B cell (primary cell): ENCODE measurements at regions not wholly inside any gene's neighbourhood (a gene's known extent, or its start where the extent isn't known, plus 50 kb on each side); places are given as distances from the start of the nearest gene placed in this dataset.

Experiments
- ATAC-seq: fragments of 200-7000 bp; cut with Tn5 transposase; one replicate; pipeline ENCODE4 v1.10.0; 2021; ENCODE audit warnings: low read depth, mild to moderate bottlenecking, moderate number of reproducible peaks, moderate library complexity
- CTCF ChIA-PET: fragments of 350-600 bp; sonication (Branson Sonifier 250); formaldehyde crosslinking; loops from one replicate; lab custom pipeline; 2021; ENCODE audit warnings: antibody characterized with exemption, inconsistent platforms; lab: Charles Lee
- POLR2A ChIA-PET: fragments of 350-600 bp; sonication (Branson Sonifier 250); formaldehyde crosslinking; loops from one replicate; lab custom pipeline; 2021; ENCODE audit warnings: antibody characterized with exemption; lab: Charles Lee
- DNase-seq: peaks from one replicate; pipeline ENCODE4 v3.0.0; 2013
- H2AFZ ChIP-seq: 2 replicates; pipeline ENCODE4 v1.6.1; 2012; ENCODE audit warnings: mild to moderate bottlenecking, low read depth, low read length; ENCODE audit not compliant: insufficient read depth, poor library complexity, severe bottlenecking
- H3K27ac ChIP-seq, 2 donors: 1 replicate in 1 of 2; 2 replicates in 1 of 2; pipeline ENCODE4 v1.5.1; 2012 to 2013; ENCODE audit warnings: low read length in 2 of 2, mild to moderate bottlenecking in 2 of 2, moderate library complexity in 1 of 2
- H3K27me3 ChIP-seq, 4 experiments: fragments of 200-600 bp in 1 of 4; sonication (generic) in 1 of 4; replicated peaks in 1 of 4; 1 replicate in 2 of 4; 2 replicates in 2 of 4; pipeline versions ENCODE4 v1.6.1 to v1.7.0; 2013 to 2016; ENCODE audit warnings: low read length in 3 of 4, mild to moderate bottlenecking in 2 of 4, mixed read lengths in 1 of 4, moderate library complexity in 1 of 4; ENCODE audit not compliant: insufficient read depth in 4 of 4, control insufficient read depth in 3 of 4; ENCODE audit errors: control extremely low read depth in 1 of 4
- H3K36me3 ChIP-seq, 2 experiments: replicated peaks in 1 of 2; 1 replicate in 1 of 2; 2 replicates in 1 of 2; pipeline versions ENCODE4 v1.6.1 to v1.7.1; 2013; ENCODE audit warnings: low read length in 1 of 2; ENCODE audit not compliant: insufficient read depth in 2 of 2, control insufficient read depth in 1 of 2; ENCODE audit errors: control extremely low read depth in 1 of 2, extremely low read depth in 1 of 2
- H3K4me1 ChIP-seq, 2 donors: fragments of 200-600 bp in 1 of 2; sonication (generic) in 1 of 2; 1 replicate in 1 of 2; 2 replicates in 1 of 2; pipeline versions ENCODE4 v1.5.1 to v1.6.1; 2013 to 2017; ENCODE audit warnings: low read length in 2 of 2; ENCODE audit not compliant: control insufficient read depth in 2 of 2, insufficient read depth in 2 of 2
- H3K4me2 ChIP-seq: replicated peaks from 2 replicates; pipeline ENCODE3; 2012; ENCODE audit warnings: mild to moderate bottlenecking, low read depth, low read length; ENCODE audit not compliant: poor library complexity, severe bottlenecking
- H3K4me3 ChIP-seq, 5 experiments: fragments of 200-600 bp in 1 of 5; sonication (generic) in 1 of 5; 1 replicate in 3 of 5; 2 replicates in 2 of 5; pipeline versions ENCODE4 v1.5.1 to v1.7.0; 2011 to 2016; ENCODE audit warnings: low read length in 4 of 5, mild to moderate bottlenecking in 4 of 5, low read depth in 2 of 5, control low read depth in 1 of 5, moderate library complexity in 1 of 5; ENCODE audit not compliant: insufficient read depth in 1 of 5; ENCODE audit errors: control extremely low read depth in 1 of 5, extremely low read depth in 1 of 5
- H3K79me2 ChIP-seq: fragments of 200-600 bp; sonication (generic); one replicate; pipeline ENCODE4 v1.6.0; 2016; ENCODE audit warnings: low read length; ENCODE audit not compliant: control insufficient read depth, insufficient read depth
- H3K9ac ChIP-seq: fragments of 200-600 bp; sonication (generic); 2 replicates; pipeline ENCODE4 v1.6.1; 2017; ENCODE audit warnings: mild to moderate bottlenecking, low read length, moderate library complexity
- H3K9me3 ChIP-seq, 3 donors: one replicate each; pipeline versions ENCODE4 v1.6.1 to v1.7.1; 2013; ENCODE audit warnings: low read length in 2 of 3; ENCODE audit not compliant: control insufficient read depth in 2 of 3, insufficient read depth in 1 of 3; ENCODE audit errors: control extremely low read depth in 1 of 3
- H4K20me1 ChIP-seq: 2 replicates; pipeline ENCODE4 v1.6.0; 2012; ENCODE audit warnings: mild to moderate bottlenecking, low read length; ENCODE audit not compliant: insufficient read depth, control insufficient read depth, poor library complexity, severe bottlenecking
- H3K27ac Mint-ChIP-seq: one replicate; pipeline ENCODE4 v1.8.0; 2021; ENCODE audit warnings: mixed read lengths
- H3K27me3 Mint-ChIP-seq: one replicate; pipeline ENCODE4 v1.8.0; 2021; ENCODE audit warnings: mixed read lengths
- H3K4me1 Mint-ChIP-seq: one replicate; pipeline ENCODE4 v1.8.0; 2021; ENCODE audit warnings: mixed read lengths
- H3K4me3 Mint-ChIP-seq: one replicate; pipeline ENCODE4 v1.8.0; 2021; ENCODE audit warnings: mixed read lengths
- H3K9me3 Mint-ChIP-seq: one replicate; pipeline ENCODE4 v1.8.0; 2022; ENCODE audit warnings: mixed read lengths; ENCODE audit not compliant: insufficient read depth
- CTCF ChIP-seq: fragments of 200-600 bp; IDR thresholded peaks from one replicate; pipeline ENCODE4 v1.8.0; 2022; ENCODE audit warnings: antibody characterized with exemption, mild to moderate bottlenecking
- EZH2 ChIP-seq: IDR thresholded peaks from 2 replicates; pipeline ENCODE4 v1.6.1; 2012; ENCODE audit warnings: borderline replicate concordance, low read depth, mild to moderate bottlenecking, moderate library complexity, low read length; ENCODE audit not compliant: insufficient read depth, poor library complexity, severe bottlenecking
- WGBS: methylation state at CpG from one replicate; pipeline ENCODE4 v1.1.5; 2013; ENCODE audit warnings: missing lambda C conversion rate; ENCODE audit not compliant: insufficient coverage; 5-methylcytosine and 5-hydroxymethylcytosine counted together
- intact Hi-C: fragments of 100-400 bp; cut with micrococcal nuclease; formaldehyde crosslinking; loops from one replicate; pipeline ENCODE4 v1.10.0; 2022

GRCh38 chr14:35223927-35224326 is 68.3 kb upstream of the PSMA6 start:
- H3K4me3 ChIP-seq = no peak overlapping the region
- CTCF ChIA-PET = interaction anchor here (0.7 to 14.0 kb wide), 4 partner anchors 9 to 463 kb away, joined by 3 to 302 read pairs (median 4); partner anchors contain the start of gene NFKBIA
- Mint-ChIP-seq H3K27ac (no peak overlapping the region), H3K4me1 (no peaks in the 10 kb centered on the region), H3K9me3 (no peaks in the 10 kb centered on the region), H3K27me3 (no peaks in the 10 kb centered on the region), H3K4me3 (no peak overlapping the region)
- no peaks in the 10 kb centered on the region for H3K4me1 ChIP-seq
- H3K27me3 ChIP-seq = no peaks in the 10 kb centered on the region
- no peaks in the 10 kb centered on the region for H3K9me3 ChIP-seq
- ATAC-seq (no peak), DNase-seq (no peak)
- TF ChIP-seq CTCF = no peak
- no peak for TF ChIP-seq EZH2
- intact Hi-C loops = no loop called here
- no peaks in the 10 kb centered on the region for H3K79me2 ChIP-seq
- no peak overlapping the region for H3K9ac ChIP-seq
- no peaks in the 10 kb centered on the region for H4K20me1 ChIP-seq
- H2AFZ ChIP-seq = no peak overlapping the region
- POLR2A ChIA-PET = interaction anchor here (0.5 kb wide), 1 partner anchor 213 kb away, joined by 3 read pairs; no protein-coding TSS in a partner anchor
- no peaks in the 10 kb centered on the region for H3K36me3 ChIP-seq
- H3K27ac ChIP-seq = no peak overlapping the region
- no peak overlapping the region for H3K4me2 ChIP-seq

- Mint-ChIP-seq H3K27ac (no peak overlapping the region), H3K27me3 (no peaks in the 10 kb centered on the region), H3K4me3 (no peak overlapping the region), H3K4me1 (no peaks in the 10 kb centered on the region), H3K9me3 (no peaks in the 10 kb centered on the region)
- DNase-seq = no peak
- no peak for ATAC-seq
- WGBS = no CpG with 5 or more reads among the region's 2 CpGs
- no peak overlapping the region for H2AFZ ChIP-seq
- POLR2A ChIA-PET = interaction anchor here (0.5 kb wide), 1 partner anchor 213 kb away, joined by 3 read pairs; no protein-coding TSS in a partner anchor
- CTCF ChIA-PET = interaction anchor here (0.8 to 14.0 kb wide), 3 partner anchors 9 to 187 kb away, joined by 3 to 302 read pairs (median 4); partner anchors contain the start of gene NFKBIA
- H3K79me2 ChIP-seq = no peaks in the 10 kb centered on the region
- H3K27ac ChIP-seq = no peak overlapping the region
- H3K27me3 ChIP-seq = no peaks in the 10 kb centered on the region
- H3K9me3 ChIP-seq = no peaks in the 10 kb centered on the region
- H3K4me3 ChIP-seq = no peak overlapping the region
- no peaks in the 10 kb centered on the region for H4K20me1 ChIP-seq
- no peak overlapping the region for H3K9ac ChIP-seq
- H3K4me2 ChIP-seq = no peak overlapping the region
- intact Hi-C loops = loop anchor here (5.0 kb wide), 1 partner anchor 63 kb away; no protein-coding TSS in a partner anchor
- no peaks in the 10 kb centered on the region for H3K4me1 ChIP-seq
- H3K36me3 ChIP-seq = no peaks in the 10 kb centered on the region
- TF ChIP-seq EZH2 = no peak
- TF ChIP-seq CTCF = no peak
Observed at GRCh38 chr14:35224615-35225014, 67.6 kb upstream of the PSMA6 start.
